ENCODE measurements at regions not wholly inside any gene's neighbourhood (a gene's known extent, or its start where the extent isn't known, plus 50 kb on each side); places are given as distances from the start of the nearest gene placed in this dataset.

DNA sequence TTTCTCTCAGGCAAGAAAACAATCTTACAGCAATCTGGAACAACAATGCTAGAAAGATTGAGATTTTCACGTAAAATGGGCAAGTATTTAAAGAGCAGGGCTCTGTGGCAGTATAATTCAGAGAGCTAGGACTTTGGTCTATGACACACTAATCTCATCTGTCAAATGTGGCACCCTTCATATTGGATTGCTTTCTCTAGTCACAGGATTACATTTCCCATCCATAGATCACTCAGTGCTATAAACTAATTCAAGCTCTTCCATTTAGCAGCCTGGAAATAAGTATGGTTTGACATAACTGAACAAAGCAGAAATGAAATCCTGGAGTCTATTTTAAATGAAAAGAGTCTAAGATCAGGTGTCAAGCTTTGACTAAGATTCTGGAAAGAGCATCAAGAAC lies 263.1 kb upstream of the TMPRSS15 start:
- no peak overlapping the region for H3K4me3 Mint-ChIP-seq
- TF ChIP-seq, protein P1, sequence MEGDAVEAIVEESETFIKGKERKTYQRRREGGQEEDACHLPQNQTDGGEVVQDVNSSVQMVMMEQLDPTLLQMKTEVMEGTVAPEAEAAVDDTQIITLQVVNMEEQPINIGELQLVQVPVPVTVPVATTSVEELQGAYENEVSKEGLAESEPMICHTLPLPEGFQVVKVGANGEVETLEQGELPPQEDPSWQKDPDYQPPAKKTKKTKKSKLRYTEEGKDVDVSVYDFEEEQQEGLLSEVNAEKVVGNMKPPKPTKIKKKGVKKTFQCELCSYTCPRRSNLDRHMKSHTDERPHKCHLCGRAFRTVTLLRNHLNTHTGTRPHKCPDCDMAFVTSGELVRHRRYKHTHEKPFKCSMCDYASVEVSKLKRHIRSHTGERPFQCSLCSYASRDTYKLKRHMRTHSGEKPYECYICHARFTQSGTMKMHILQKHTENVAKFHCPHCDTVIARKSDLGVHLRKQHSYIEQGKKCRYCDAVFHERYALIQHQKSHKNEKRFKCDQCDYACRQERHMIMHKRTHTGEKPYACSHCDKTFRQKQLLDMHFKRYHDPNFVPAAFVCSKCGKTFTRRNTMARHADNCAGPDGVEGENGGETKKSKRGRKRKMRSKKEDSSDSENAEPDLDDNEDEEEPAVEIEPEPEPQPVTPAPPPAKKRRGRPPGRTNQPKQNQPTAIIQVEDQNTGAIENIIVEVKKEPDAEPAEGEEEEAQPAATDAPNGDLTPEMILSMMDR (conservative IDR thresholded peaks at IDR 0.05) = no peak
- H3K9me3 Mint-ChIP-seq = no peaks in the 10 kb centered on the region
- H3K27me3 Mint-ChIP-seq = no peaks in the 10 kb centered on the region
- no peak for DNase-seq (ENCODE audit: extremely low spot score, unreplicated experiment)
- no peaks in the 10 kb centered on the region for H3K4me1 Mint-ChIP-seq (ENCODE audit: unreplicated experiment)
- no peaks in the 10 kb centered on the region for H3K36me3 Mint-ChIP-seq
- H3K27ac Mint-ChIP-seq = no peak overlapping the region

DNA sequence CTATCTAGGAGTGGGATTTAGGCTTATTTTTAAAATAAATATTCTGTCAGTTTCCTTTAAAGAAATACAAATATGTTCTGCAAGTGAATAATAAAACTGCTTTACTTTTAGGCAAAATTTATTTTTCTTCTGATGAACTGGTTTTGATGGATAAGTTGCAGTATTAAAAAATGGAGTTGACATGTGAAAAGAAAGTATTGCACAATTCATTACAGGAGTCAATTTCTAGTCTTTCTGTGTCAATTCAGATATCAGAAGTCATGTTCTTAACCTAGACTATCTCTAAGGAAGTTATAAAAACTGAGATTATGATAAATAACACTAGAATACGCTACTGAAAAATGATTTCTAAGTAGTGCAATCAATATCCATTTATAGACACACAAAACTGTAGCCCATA lies 270.2 kb upstream of the TMPRSS15 start:
- no peak for DNase-seq (ENCODE audit: extremely low spot score, unreplicated experiment)

DNA sequence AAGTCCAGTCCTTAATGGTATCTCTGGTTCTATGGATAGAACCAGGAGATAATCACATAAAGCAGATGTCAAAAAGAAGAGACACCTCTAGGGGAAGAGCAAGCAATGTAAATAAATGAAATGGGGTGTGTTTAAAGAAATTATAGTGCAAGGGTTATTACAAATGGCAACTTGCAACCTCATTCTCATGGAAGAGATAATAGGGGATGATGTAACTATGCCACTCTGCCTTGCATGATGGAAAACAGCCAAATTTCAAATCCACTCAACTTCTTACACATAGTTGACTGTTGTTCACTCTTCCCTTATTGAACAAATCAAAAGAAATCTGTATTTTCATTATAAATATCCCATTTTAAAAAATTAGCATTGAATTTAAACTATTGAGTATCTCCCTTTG lies 274.0 kb upstream of the TMPRSS15 start:
- Mint-ChIP-seq H3K27ac (no peak overlapping the region), H3K4me3 (no peak overlapping the region), H3K4me1 (ENCODE audit: unreplicated experiment) (no peaks in the 10 kb centered on the region), H3K36me3 (no peaks in the 10 kb centered on the region), H3K27me3 (no peaks in the 10 kb centered on the region), H3K9me3 (no peaks in the 10 kb centered on the region)
- TF ChIP-seq, protein P1 (conservative IDR thresholded peaks at IDR 0.05) = no peak
- DNase-seq (ENCODE audit: extremely low spot score, unreplicated experiment) = no peak

More for the DNA sequence above, 270.2 kb upstream of the TMPRSS15 start:
- Mint-ChIP-seq H3K9me3 (no peaks in the 10 kb centered on the region), H3K4me3 (no peak overlapping the region), H3K36me3 (no peaks in the 10 kb centered on the region), H3K27ac (no peak overlapping the region), H3K27me3 (no peaks in the 10 kb centered on the region), H3K4me1 (ENCODE audit: unreplicated experiment) (no peaks in the 10 kb centered on the region)
- TF ChIP-seq, protein P1 (conservative IDR thresholded peaks at IDR 0.05) = no peak

DNA sequence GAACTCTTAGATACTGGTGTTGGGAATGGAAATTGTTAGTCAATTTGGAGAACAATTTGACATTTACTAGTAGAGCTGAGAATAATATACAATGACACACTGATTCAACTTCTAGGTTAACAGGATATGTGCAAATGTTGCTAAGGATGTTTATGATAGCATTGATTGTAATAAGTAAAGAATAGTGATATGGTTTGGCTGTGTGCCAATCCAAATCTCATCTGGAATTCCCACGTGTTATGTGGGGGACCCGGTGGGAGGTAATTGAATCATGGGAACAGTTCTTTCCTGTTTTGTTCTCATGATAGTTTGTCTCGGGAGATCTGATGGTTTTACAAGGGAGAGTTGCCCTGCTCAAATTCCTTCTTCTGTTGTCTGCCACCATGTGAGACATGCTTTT lies 302.4 kb upstream of the TMPRSS15 start:
- Mint-ChIP-seq H3K4me1 (ENCODE audit: unreplicated experiment) (peaks cover 4% of the 10 kb centered on the region), H3K9me3 (peaks cover 5% of the 10 kb centered on the region), H3K27ac (no peak overlapping the region), H3K36me3 (no peaks in the 10 kb centered on the region), H3K4me3 (no peak overlapping the region), H3K27me3 (no peaks in the 10 kb centered on the region)
- TF ChIP-seq, protein P1 (conservative IDR thresholded peaks at IDR 0.05) = no peak
- no peak for DNase-seq (ENCODE audit: extremely low spot score, unreplicated experiment)

DNA sequence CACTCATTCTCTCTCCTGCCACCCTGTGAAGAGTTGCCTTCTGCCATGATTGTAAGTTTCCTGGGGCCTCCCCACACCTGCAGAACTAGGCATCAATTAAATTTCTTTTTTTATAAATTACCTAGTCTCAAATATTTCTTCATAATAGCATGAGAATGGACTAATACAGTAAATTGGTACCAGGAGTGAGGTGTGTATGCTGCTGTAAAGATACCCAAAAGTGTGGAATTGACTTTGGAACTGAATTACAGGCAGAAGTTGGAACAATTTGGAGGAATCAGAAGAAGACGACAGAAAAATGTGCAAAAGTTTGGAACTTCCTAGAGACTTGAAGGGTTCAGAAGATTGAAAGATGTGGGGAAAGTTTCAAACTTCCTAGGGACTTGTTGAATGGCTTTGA lies 308.1 kb upstream of the TMPRSS15 start:
- Mint-ChIP-seq H3K4me3 (no peak overlapping the region), H3K36me3 (no peaks in the 10 kb centered on the region), H3K9me3 (peaks cover 11% of the 10 kb centered on the region), H3K27me3 (no peaks in the 10 kb centered on the region), H3K27ac (no peak overlapping the region), H3K4me1 (ENCODE audit: unreplicated experiment) (peaks cover 5% of the 10 kb centered on the region)
- DNase-seq (ENCODE audit: extremely low spot score, unreplicated experiment) = no peak
- TF ChIP-seq, protein P1 (conservative IDR thresholded peaks at IDR 0.05) = no peak

DNA sequence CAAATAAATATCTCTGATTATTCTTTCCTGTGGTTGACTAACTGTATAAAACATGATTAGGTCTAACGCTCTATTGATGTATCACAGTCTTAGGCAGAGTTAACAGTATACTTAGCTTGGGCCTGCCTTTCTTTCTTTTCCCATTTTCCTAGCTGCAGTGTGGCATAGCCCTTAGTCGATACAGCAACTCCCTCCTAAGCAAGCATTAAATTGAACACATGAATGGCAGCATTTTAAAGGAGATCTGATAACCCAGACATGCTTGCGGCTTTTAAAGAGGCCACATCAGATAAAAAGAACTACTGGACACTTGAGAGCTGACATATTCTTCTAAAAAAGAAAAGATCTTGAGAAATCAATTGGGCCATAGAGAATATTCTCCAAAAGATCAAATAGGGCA lies 312.0 kb upstream of the TMPRSS15 start:
- TF ChIP-seq, protein P1 (conservative IDR thresholded peaks at IDR 0.05) = no peak
- peaks cover 5% of the 10 kb centered on the region for H3K4me1 Mint-ChIP-seq (ENCODE audit: unreplicated experiment)
- H3K9me3 Mint-ChIP-seq = peaks cover 16% of the 10 kb centered on the region
- no peak overlapping the region for H3K27ac Mint-ChIP-seq
- H3K36me3 Mint-ChIP-seq = no peaks in the 10 kb centered on the region
- H3K4me3 Mint-ChIP-seq = no peak overlapping the region
- no peaks in the 10 kb centered on the region for H3K27me3 Mint-ChIP-seq
- no peak for DNase-seq (ENCODE audit: extremely low spot score, unreplicated experiment)
